ENCODE measurements at regions not wholly inside any gene's neighbourhood (a gene's known extent, or its start where the extent isn't known, plus 50 kb on each side); places are given as distances from the start of the nearest gene placed in this dataset.

- Histone ChIP-seq H3K36me3 (no peaks in the 10 kb centered on the region), H3K9me3 (no peaks in the 10 kb centered on the region), H3K4me1 (no peaks in the 10 kb centered on the region), H3K4me3 (no peak overlapping the region), H3K27ac (no peak overlapping the region), H3K27me3 (no peaks in the 10 kb centered on the region)
- DNase-seq (ENCODE audit: low spot score), result no peak
- TF ChIP-seq CTCF (IDR thresholded peaks at IDR 0.05), result peak in 1 of 2 donors; percentile 45
Observed at GRCh38 chr3:168620854-168621253, 525.1 kb upstream of the GOLIM4 start.

- TF ChIP-seq CTCF (IDR thresholded peaks at IDR 0.05), result no peak
- no peak overlapping the region for H3K27ac ChIP-seq
Observed at GRCh38 chr3:168618827-168619470, 523.2 kb upstream of the GOLIM4 start.

GRCh38 chr3:168617658-168618057 is 521.9 kb upstream of the GOLIM4 start:
- no peaks in the 10 kb centered on the region for H3K36me3 ChIP-seq

More at GRCh38 chr3:168618827-168619470, 523.2 kb upstream of the GOLIM4 start:
- no peak overlapping the region for H3K4me3 ChIP-seq
- H3K4me1 ChIP-seq, result no peaks in the 10 kb centered on the region
- H3K9me3 ChIP-seq, result no peaks in the 10 kb centered on the region
- no peaks in the 10 kb centered on the region for H3K36me3 ChIP-seq
- no peaks in the 10 kb centered on the region for H3K27me3 ChIP-seq
- DNase-seq (ENCODE audit: low spot score), result no peak

GRCh38 chr3:168616915-168617314 is 521.2 kb upstream of the GOLIM4 start:
- Histone ChIP-seq H3K4me1 (no peaks in the 10 kb centered on the region), H3K27ac (no peak overlapping the region), H3K4me3 (no peak overlapping the region), H3K27me3 (no peaks in the 10 kb centered on the region), H3K9me3 (no peaks in the 10 kb centered on the region), H3K36me3 (no peaks in the 10 kb centered on the region)
- DNase-seq (ENCODE audit: low spot score), result no peak
- no peak for TF ChIP-seq CTCF (IDR thresholded peaks at IDR 0.05)

More at GRCh38 chr3:168617658-168618057, 521.9 kb upstream of the GOLIM4 start:
- H3K9me3 ChIP-seq, result no peaks in the 10 kb centered on the region
- TF ChIP-seq CTCF (IDR thresholded peaks at IDR 0.05), result no peak
- no peak overlapping the region for H3K4me3 ChIP-seq
- DNase-seq (ENCODE audit: low spot score), result no peak
- H3K4me1 ChIP-seq, result no peaks in the 10 kb centered on the region
- H3K27me3 ChIP-seq, result no peaks in the 10 kb centered on the region
- no peak overlapping the region for H3K27ac ChIP-seq

GRCh38 chr3:168615493-168616020 is 519.8 kb upstream of the GOLIM4 start:
- Histone ChIP-seq H3K27ac (no peak overlapping the region), H3K36me3 (no peaks in the 10 kb centered on the region), H3K9me3 (no peaks in the 10 kb centered on the region), H3K4me1 (no peaks in the 10 kb centered on the region), H3K4me3 (no peak overlapping the region), H3K27me3 (no peaks in the 10 kb centered on the region)
- TF ChIP-seq CTCF (IDR thresholded peaks at IDR 0.05), result no peak
- DNase-seq (ENCODE audit: low spot score), result no peak

GRCh38 chr3:168613151-168613550 is 517.4 kb upstream of the GOLIM4 start:
- no peak for TF ChIP-seq CTCF (IDR thresholded peaks at IDR 0.05)
- H3K27me3 ChIP-seq, result no peaks in the 10 kb centered on the region
- DNase-seq (ENCODE audit: low spot score), result no peak
- H3K36me3 ChIP-seq, result no peaks in the 10 kb centered on the region
- H3K9me3 ChIP-seq, result no peaks in the 10 kb centered on the region
- no peak overlapping the region for H3K27ac ChIP-seq
- H3K4me3 ChIP-seq, result no peak overlapping the region
- no peaks in the 10 kb centered on the region for H3K4me1 ChIP-seq

Measured in right atrium auricular region (tissue), 2 donors.